PC-9 (cell line): ENCODE measurements at regions not wholly inside any gene's neighbourhood (a gene's known extent, or its start where the extent isn't known, plus 50 kb on each side); places are given as distances from the start of the nearest gene placed in this dataset.

Experiments
- EZH2 ChIP-seq: fragments of 200-600 bp; sonication (generic); IDR thresholded peaks from 2 replicates; pipeline ENCODE4 v1.8.0; 2017; ENCODE audit warnings: antibody characterized with exemption, low read depth
- TF ChIP-seq, protein P1 (sequence below): fragments of 200-600 bp; sonication (generic); conservative IDR thresholded peaks from 2 replicates; pipeline ENCODE4 v1.6.1; 2017; ENCODE audit warnings: mixed run types, antibody characterized with exemption, mild to moderate bottlenecking, moderate library complexity

GRCh38 chr9:2339416-2339815, 282.2 kb upstream of the VLDLR start:
- TF ChIP-seq, protein P1, sequence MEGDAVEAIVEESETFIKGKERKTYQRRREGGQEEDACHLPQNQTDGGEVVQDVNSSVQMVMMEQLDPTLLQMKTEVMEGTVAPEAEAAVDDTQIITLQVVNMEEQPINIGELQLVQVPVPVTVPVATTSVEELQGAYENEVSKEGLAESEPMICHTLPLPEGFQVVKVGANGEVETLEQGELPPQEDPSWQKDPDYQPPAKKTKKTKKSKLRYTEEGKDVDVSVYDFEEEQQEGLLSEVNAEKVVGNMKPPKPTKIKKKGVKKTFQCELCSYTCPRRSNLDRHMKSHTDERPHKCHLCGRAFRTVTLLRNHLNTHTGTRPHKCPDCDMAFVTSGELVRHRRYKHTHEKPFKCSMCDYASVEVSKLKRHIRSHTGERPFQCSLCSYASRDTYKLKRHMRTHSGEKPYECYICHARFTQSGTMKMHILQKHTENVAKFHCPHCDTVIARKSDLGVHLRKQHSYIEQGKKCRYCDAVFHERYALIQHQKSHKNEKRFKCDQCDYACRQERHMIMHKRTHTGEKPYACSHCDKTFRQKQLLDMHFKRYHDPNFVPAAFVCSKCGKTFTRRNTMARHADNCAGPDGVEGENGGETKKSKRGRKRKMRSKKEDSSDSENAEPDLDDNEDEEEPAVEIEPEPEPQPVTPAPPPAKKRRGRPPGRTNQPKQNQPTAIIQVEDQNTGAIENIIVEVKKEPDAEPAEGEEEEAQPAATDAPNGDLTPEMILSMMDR = no peak
- no peak for TF ChIP-seq EZH2
